Esophagus muscularis mucosa (tissue), 4 donors: ENCODE measurements at regions not wholly inside any gene's neighbourhood (a gene's known extent, or its start where the extent isn't known, plus 50 kb on each side); places are given as distances from the start of the nearest gene placed in this dataset.
A peak's percentile ranks its signal among the peaks of the same experiment; 100 is the strongest.

Experiments
- DNase-seq: peaks from one replicate; pipeline ENCODE4 v3.0.0-alpha.2; 2017; ENCODE audit errors: extremely low spot score
- H3K27ac ChIP-seq, 4 donors: fragments of 200-600 bp; sonication (generic); replicated peaks in 1 of 4; 1 replicate in 3 of 4; 2 replicates in 1 of 4; pipeline ENCODE4 v1.5.1; 2016 to 2019; ENCODE audit warnings: mild to moderate bottlenecking in 1 of 4
- H3K27me3 ChIP-seq, 4 donors: fragments of 200-600 bp; sonication (generic); one replicate each; pipeline versions ENCODE4 v1.5.1 to v1.6.0; 2016 to 2019
- H3K36me3 ChIP-seq, 4 donors: fragments of 200-600 bp; sonication (generic); one replicate each; pipeline ENCODE4 v1.5.1; 2016 to 2019
- H3K4me1 ChIP-seq, 4 donors: fragments of 200-600 bp; sonication (generic); one replicate each; pipeline ENCODE4 v1.5.1; 2016 to 2019
- H3K4me3 ChIP-seq, 4 donors: fragments of 200-600 bp; sonication (generic); 1 replicate in 2 of 4; 2 replicates in 2 of 4; pipeline ENCODE4 v1.5.1; 2016 to 2019; ENCODE audit warnings: mild to moderate bottlenecking in 4 of 4, moderate library complexity in 1 of 4
- H3K9me3 ChIP-seq, 4 donors: fragments of 200-600 bp; sonication (generic); 1 replicate in 3 of 4; 2 replicates in 1 of 4; pipeline ENCODE4 v1.5.1; 2016 to 2019
- CTCF ChIP-seq, 3 experiments: fragments of 200-600 bp in 2 of 3; fragments of 450-650 bp in 1 of 3; sonication (generic) in 2 of 3; IDR thresholded peaks; one replicate each; pipeline ENCODE4 v1.5.1; 2017 to 2019; ENCODE audit warnings: antibody characterized with exemption in 3 of 3, mild to moderate bottlenecking in 2 of 3, moderate library complexity in 1 of 3
- EP300 ChIP-seq: sonication (generic); formaldehyde crosslinking; IDR thresholded peaks from one replicate; pipeline ENCODE4 v1.6.1; 2017; ENCODE audit warnings: antibody characterized with exemption
- POLR2A ChIP-seq: fragments of 450-650 bp; IDR thresholded peaks from one replicate; pipeline ENCODE4 v1.6.1; 2017; ENCODE audit warnings: antibody characterized with exemption, moderate library complexity, mild to moderate bottlenecking, low read depth
- POLR2AphosphoS5 ChIP-seq, 2 donors: sonication (generic); formaldehyde crosslinking; IDR thresholded peaks; one replicate each; pipeline ENCODE4 v1.6.1; 2017; ENCODE audit warnings: antibody characterized with exemption in 2 of 2
- WGBS: methylation state at CpG from one replicate; pipeline ENCODE4 v1.1.5; 2018; 5-methylcytosine and 5-hydroxymethylcytosine counted together
- intact Hi-C: fragments of 100-400 bp; cut with DNase I; formaldehyde crosslinking; loops from one replicate; pipeline ENCODE4 v1.15.1; 2023

GRCh38 chr3:156030723-156031122 is 89.7 kb upstream of the KCNAB1 start:
- intact Hi-C loops, result no loop called here
- no peaks in the 10 kb centered on the region for H3K9me3 ChIP-seq
- H3K27ac ChIP-seq, result no peak overlapping the region
- H3K4me1 ChIP-seq, result no peaks in the 10 kb centered on the region
- H3K27me3 ChIP-seq, result no peaks in the 10 kb centered on the region
- DNase-seq, result no peak
- WGBS, result 93% methylated on average over 4 of the region's 4 CpGs
- H3K4me3 ChIP-seq, result no peak overlapping the region
- TF ChIP-seq EP300, result no peak
- TF ChIP-seq POLR2A, result no peak
- TF ChIP-seq CTCF (IDR thresholded peaks at IDR 0.05), result no peak
- no peak for TF ChIP-seq POLR2AphosphoS5 (IDR thresholded peaks at IDR 0.05)
- no peaks in the 10 kb centered on the region for H3K36me3 ChIP-seq

GRCh38 chr3:156033428-156033827 is 87.0 kb upstream of the KCNAB1 start:
- DNase-seq, result peak; percentile 88
- Histone ChIP-seq H3K4me1 (no peaks in the 10 kb centered on the region), H3K27ac (no peak overlapping the region), H3K36me3 (no peaks in the 10 kb centered on the region), H3K27me3 (no peaks in the 10 kb centered on the region), H3K4me3 (no peak overlapping the region), H3K9me3 (no peaks in the 10 kb centered on the region)
- 92% methylated on average over 5 of the region's 5 CpGs for WGBS
- intact Hi-C loops, result no loop called here
- TF ChIP-seq CTCF (IDR thresholded peaks at IDR 0.05) (no peak), POLR2AphosphoS5 (IDR thresholded peaks at IDR 0.05) (no peak), POLR2A (no peak), EP300 (no peak)

- no peak for DNase-seq
- Histone ChIP-seq H3K4me1 (no peaks in the 10 kb centered on the region), H3K9me3 (no peaks in the 10 kb centered on the region), H3K27ac (no peak overlapping the region), H3K4me3 (no peak overlapping the region), H3K36me3 (no peaks in the 10 kb centered on the region), H3K27me3 (no peaks in the 10 kb centered on the region)
- TF ChIP-seq POLR2A, result no peak
- no peak for TF ChIP-seq CTCF (IDR thresholded peaks at IDR 0.05)
- no peak for TF ChIP-seq EP300
- no peak for TF ChIP-seq POLR2AphosphoS5 (IDR thresholded peaks at IDR 0.05)
- 83% methylated on average over 1 of the region's 1 CpG for WGBS
- intact Hi-C loops, result no loop called here
Measured at GRCh38 chr3:156035158-156035557, 85.2 kb upstream of the KCNAB1 start.

GRCh38 chr3:156036258-156037053 is 83.9 kb upstream of the KCNAB1 start:
- TF ChIP-seq POLR2A (no peak), POLR2AphosphoS5 (IDR thresholded peaks at IDR 0.05) (no peak), CTCF (IDR thresholded peaks at IDR 0.05) (no peak), EP300 (no peak)
- Histone ChIP-seq H3K4me3 (no peak overlapping the region), H3K9me3 (no peaks in the 10 kb centered on the region), H3K36me3 (no peaks in the 10 kb centered on the region), H3K27me3 (no peaks in the 10 kb centered on the region), H3K4me1 (no peaks in the 10 kb centered on the region), H3K27ac (no peak overlapping the region)
- WGBS, result 79% methylated on average over 6 of the region's 6 CpGs
- no peak for DNase-seq
- intact Hi-C loops, result no loop called here

GRCh38 chr3:156037356-156037755 is 83.0 kb upstream of the KCNAB1 start:
- intact Hi-C loops, result no loop called here
- Histone ChIP-seq H3K4me1 (no peaks in the 10 kb centered on the region), H3K9me3 (no peaks in the 10 kb centered on the region), H3K36me3 (no peaks in the 10 kb centered on the region), H3K4me3 (no peak overlapping the region), H3K27ac (no peak overlapping the region), H3K27me3 (no peaks in the 10 kb centered on the region)
- DNase-seq, result no peak
- TF ChIP-seq CTCF (IDR thresholded peaks at IDR 0.05) (no peak), POLR2A (no peak), POLR2AphosphoS5 (IDR thresholded peaks at IDR 0.05) (no peak), EP300 (no peak)
